ENCODE measurements at regions not wholly inside any gene's neighbourhood (a gene's known extent, or its start where the extent isn't known, plus 50 kb on each side); places are given as distances from the start of the nearest gene placed in this dataset.

DNA sequence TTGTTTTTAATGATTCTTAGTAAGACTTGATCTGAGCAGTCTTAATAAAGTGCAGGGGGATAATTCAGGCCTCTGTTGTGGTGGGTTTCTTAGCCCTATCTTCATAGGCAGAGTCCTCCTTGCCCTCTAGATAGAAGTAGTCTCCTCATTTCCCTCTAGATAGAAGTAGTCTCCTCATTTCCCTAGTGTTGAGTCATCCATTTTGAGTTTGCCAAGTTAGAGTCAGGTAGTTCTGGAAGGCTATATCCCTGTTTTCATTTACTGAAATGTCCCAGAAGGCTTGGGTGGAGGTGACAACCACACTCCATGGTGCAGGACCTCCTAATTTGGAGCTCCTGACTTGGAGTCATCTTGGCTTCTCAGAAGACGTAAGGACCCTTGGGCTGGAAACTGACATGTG is 384.6 kb downstream of the MLLT3 start:
- TF ChIP-seq CHD2 (IDR thresholded peaks at IDR 0.05; ENCODE audit: low read length, partially characterized antibody), result no peak
- no peak for TF ChIP-seq CTCF (IDR thresholded peaks at IDR 0.05)
- TF ChIP-seq POLR2A (IDR thresholded peaks at IDR 0.05; ENCODE audit: low read length), result no peak
- TF ChIP-seq NFE2L2 (conservative IDR thresholded peaks at IDR 0.05; ENCODE audit: low read length), result no peak
- TF ChIP-seq RAD21 (conservative IDR thresholded peaks at IDR 0.05 in 1 of 2, IDR thresholded peaks at IDR 0.05 in 1 of 2), result no peak
- no peak for TF ChIP-seq BHLHE40 (IDR thresholded peaks at IDR 0.05; ENCODE audit: low read depth, low read length)
- no peak for TF ChIP-seq RNF2 (IDR thresholded peaks at IDR 0.05; ENCODE audit: borderline replicate concordance, low read depth)
- TF ChIP-seq MAFK (IDR thresholded peaks at IDR 0.05; ENCODE audit: partially characterized antibody), result no peak
- no peak for TF ChIP-seq E2F6 (IDR thresholded peaks at IDR 0.05; ENCODE audit: borderline replicate concordance, low read depth)
